WI38 (cell line): ENCODE measurements at regions not wholly inside any gene's neighbourhood (a gene's known extent, or its start where the extent isn't known, plus 50 kb on each side); places are given as distances from the start of the nearest gene placed in this dataset.

ENCODE experiments used
- H3K4me3 ChIP-seq: 2 replicates; pipeline ENCODE4 v1.5.1; 2011; ENCODE audit warnings: low read depth, mild to moderate bottlenecking, control low read depth, low read length
- CTCF ChIP-seq: IDR thresholded peaks from 2 replicates; pipeline ENCODE4 v1.5.1; 2012; ENCODE audit warnings: low read depth, mild to moderate bottlenecking, control low read depth, low read length

DNA sequence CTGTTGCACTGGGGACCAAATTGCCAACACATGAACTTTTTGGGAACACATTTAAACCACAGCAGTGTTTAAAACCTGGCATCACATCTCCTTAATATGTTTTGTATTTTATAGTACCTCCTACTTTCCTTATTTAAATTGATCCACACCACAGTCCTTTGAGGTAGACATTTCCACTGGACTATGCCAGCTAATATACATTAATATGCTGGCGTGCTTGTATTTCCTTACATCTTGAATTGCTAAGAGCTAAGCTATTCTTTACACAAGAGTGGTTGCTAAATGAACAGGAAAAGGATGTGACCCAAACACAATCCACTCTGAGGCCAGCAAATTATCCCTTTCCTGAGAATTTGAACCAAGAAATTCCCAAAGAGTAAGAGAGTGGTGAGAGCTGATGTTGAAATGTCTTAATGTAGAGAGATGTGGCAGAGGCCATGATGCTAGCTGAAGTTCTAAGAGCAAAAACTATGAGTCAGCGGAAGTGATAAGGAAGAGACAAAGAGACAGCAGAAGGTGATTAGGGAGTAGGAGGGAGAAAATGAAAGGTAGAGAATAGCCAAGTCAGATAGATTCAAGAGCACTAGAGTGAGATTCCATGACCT is 131.2 kb downstream of the CD47 start:
- no peak overlapping the region for H3K4me3 ChIP-seq

DNA sequence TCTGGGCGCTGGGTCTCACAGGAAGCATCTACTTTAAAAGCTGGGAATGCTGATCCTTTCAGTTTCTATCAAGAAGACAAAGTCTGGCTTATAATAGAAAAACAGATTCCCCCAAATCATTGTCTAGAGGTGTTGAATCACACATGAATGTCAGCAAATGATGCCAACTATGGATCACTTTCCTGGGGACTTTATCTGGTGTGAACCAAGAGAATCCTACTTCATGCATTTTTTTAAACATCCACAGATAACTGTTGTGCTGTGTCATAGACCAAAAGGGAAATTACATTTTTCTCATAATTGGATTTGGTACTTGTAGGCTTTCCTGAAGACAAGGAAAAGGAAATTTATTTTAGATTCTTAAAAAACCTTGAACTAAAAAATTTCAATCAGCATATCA is 132.7 kb downstream of the CD47 start:
- TF ChIP-seq CTCF = no peak

More for the DNA sequence above, 131.2 kb downstream of the CD47 start:
- TF ChIP-seq CTCF = no peak

GRCh38 chr3:107956991-107957900 is 133.6 kb downstream of the CD47 start:
- no peak for TF ChIP-seq CTCF

More for the DNA sequence above, 132.7 kb downstream of the CD47 start:
- H3K4me3 ChIP-seq = no peak overlapping the region

DNA sequence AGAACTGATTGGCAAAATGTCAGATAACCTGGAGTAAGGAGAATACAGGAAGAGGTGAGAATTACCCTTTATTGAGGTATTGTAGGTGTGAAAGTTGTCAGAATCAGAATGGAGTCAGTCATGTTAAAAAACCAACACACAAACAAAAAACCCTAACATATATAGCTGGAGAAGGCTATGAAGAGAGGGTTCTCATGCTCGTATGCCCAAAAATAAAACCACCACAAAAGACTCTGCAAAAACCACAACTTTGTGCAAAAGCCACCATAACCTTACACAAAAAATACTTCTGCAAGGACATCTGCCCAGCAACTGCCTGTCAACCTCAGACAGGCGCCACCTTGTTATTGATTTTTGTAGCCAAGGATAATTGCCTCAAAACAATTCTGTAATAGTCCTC is 136.0 kb downstream of the CD47 start:
- no peak overlapping the region for H3K4me3 ChIP-seq
- TF ChIP-seq CTCF = no peak

More at GRCh38 chr3:107956991-107957900, 133.6 kb downstream of the CD47 start:
- H3K4me3 ChIP-seq = peak overlapping the region; percentile 47

DNA sequence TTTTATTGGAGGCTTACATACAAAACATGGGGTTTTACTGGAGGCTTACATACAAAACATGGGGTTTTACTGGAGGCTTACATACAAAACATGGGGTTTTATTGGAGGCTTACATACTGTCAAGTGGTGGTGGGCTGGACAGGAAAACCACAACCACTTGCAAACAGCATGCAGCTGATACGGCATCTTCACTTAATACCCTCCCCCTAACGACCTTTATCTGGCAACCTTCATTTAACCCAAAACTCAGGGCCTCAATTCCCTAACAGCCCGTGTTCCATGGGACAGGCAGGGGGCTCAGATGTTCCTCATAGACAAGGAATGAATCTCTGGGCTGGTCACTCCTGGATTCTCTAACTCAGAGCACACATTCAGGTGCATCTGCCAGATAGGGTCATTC is 137.1 kb downstream of the CD47 start:
- no peak overlapping the region for H3K4me3 ChIP-seq
- no peak for TF ChIP-seq CTCF

DNA sequence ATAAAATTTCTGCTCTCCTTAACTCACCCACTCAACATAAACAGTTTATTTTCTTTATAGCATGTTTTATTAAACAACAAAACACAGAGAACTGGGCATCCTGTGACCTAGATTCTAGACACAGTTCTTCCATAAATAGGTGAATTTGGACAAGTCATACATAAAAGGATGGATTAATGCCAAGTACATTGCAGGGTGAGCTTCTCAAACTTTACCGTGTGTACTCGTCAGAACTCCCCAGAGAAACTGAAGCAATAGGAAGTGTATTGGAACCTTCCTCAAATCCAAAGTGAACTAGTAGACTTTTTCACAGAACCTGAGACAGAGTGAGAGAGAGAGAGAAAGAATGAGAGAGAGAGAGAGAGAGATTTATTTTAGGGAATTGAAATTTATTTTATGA is 139.7 kb downstream of the CD47 start:
- TF ChIP-seq CTCF = no peak
- H3K4me3 ChIP-seq = no peak overlapping the region

- TF ChIP-seq CTCF = no peak
- no peak overlapping the region for H3K4me3 ChIP-seq
These were observed 140.4 kb downstream of the CD47 start for GRCh38 chr3:107950417-107950816.
